A549 (cell line): ENCODE measurements at regions not wholly inside any gene's neighbourhood (a gene's known extent, or its start where the extent isn't known, plus 50 kb on each side); places are given as distances from the start of the nearest gene placed in this dataset.

Experiments
- ATAC-seq, 2 experiments: fragments of 200-7000 bp in 1 of 2; fragments of >200 bp in 1 of 2; cut with Nextera tagmentation in 1 of 2; cut with Tn5 transposase in 1 of 2; 3 replicates each; pipeline versions ENCODE4 v1.8.0 to v1.9.1; 2018 to 2020; ENCODE audit warnings: mild to moderate bottlenecking in 1 of 2, moderate library complexity in 1 of 2
- CTCF ChIA-PET: fragments of 300-600 bp; sonication (Branson Sonifier 250); formaldehyde crosslinking; extraction: SDS; loops from one replicate; lab custom pipeline; 2021; ENCODE audit warnings: antibody characterized with exemption, inconsistent platforms; lab: Yijun Ruan, JAX
- POLR2A ChIA-PET: fragments of 350-600 bp; formaldehyde crosslinking; extraction: SDS; loops from one replicate; lab custom pipeline; 2021; ENCODE audit warnings: antibody characterized with exemption, inconsistent platforms; lab: Yijun Ruan, JAX
- DNase-seq, 2 experiments: peaks; one replicate each; pipeline versions ENCODE4 v3.0.0 to v3.0.0-alpha.2; 2011 to 2016; ENCODE audit warnings: low read depth in 1 of 2, low spot score in 1 of 2
- FAIRE-seq: peaks from 2 replicates; lab custom pipeline; 2011; peaks lifted over from hg19 to GRCh38; lab: Jason Lieb, UNC
- H3K27ac ChIP-seq, 2 experiments: fragments of >200 bp; sonication (Bioruptor Twin); formaldehyde crosslinking; 3 replicates each; pipeline ENCODE4 v1.5.1; 2016 to 2017
- H3K4me1 ChIP-seq: fragments of >200 bp; sonication (Bioruptor Twin); formaldehyde crosslinking; 3 replicates; pipeline ENCODE4 v1.6.1; 2016
- H3K4me2 ChIP-seq: fragments of >200 bp; sonication (Bioruptor Twin); formaldehyde crosslinking; 3 replicates; pipeline ENCODE4 v1.6.1; 2016
- H3K4me3 ChIP-seq: fragments of >200 bp; sonication (Bioruptor Twin); formaldehyde crosslinking; 3 replicates; pipeline ENCODE4 v1.5.1; 2016
- H3K9me3 ChIP-seq: fragments of >200 bp; sonication (Bioruptor Twin); formaldehyde crosslinking; 3 replicates; pipeline ENCODE4 v1.6.1; 2016
- ATOH8 ChIP-seq: fragments of 250-450 bp; sonication (Bioruptor Pico); IDR thresholded peaks from 2 replicates; pipeline ENCODE4 v1.5.0; 2020; ENCODE audit warnings: low read depth, mild to moderate bottlenecking, moderate library complexity
- CHD2 ChIP-seq: fragments of 150-350 bp; IDR thresholded peaks from 2 replicates; pipeline ENCODE4 v1.6.1; 2014; ENCODE audit warnings: low read length; ENCODE audit not compliant: partially characterized antibody
- E2F6 ChIP-seq: IDR thresholded peaks from 2 replicates; pipeline ENCODE4 v1.6.1; 2012; ENCODE audit warnings: low read depth, borderline replicate concordance
- EP300 ChIP-seq, 2 experiments: fragments of >200 bp; sonication (Bioruptor Twin); formaldehyde crosslinking; IDR thresholded peaks; 2 replicates in 1 of 2; 3 replicates in 1 of 2; pipeline ENCODE4 v1.6.1; 2016 to 2017
- FOSB ChIP-seq: fragments of 250-450 bp; sonication (Bioruptor Pico); IDR thresholded peaks from 2 replicates; pipeline ENCODE4 v1.5.0; 2020; ENCODE audit warnings: mild to moderate bottlenecking, moderate library complexity
- FOXS1 ChIP-seq: fragments of 250-450 bp; sonication (Bioruptor Pico); IDR thresholded peaks from 2 replicates; pipeline ENCODE4 v1.5.0; 2020; ENCODE audit warnings: mild to moderate bottlenecking, moderate library complexity
- HEYL ChIP-seq: fragments of 250-450 bp; sonication (Bioruptor Pico); IDR thresholded peaks from 2 replicates; pipeline ENCODE4 v1.8.0; 2021; ENCODE audit warnings: mild to moderate bottlenecking, moderate library complexity
- HMGXB4 ChIP-seq: fragments of 250-450 bp; sonication (Bioruptor Pico); IDR thresholded peaks from 2 replicates; pipeline ENCODE4 v1.5.0; 2021; ENCODE audit warnings: mild to moderate bottlenecking, moderate library complexity, borderline replicate concordance
- HOXA7 ChIP-seq: fragments of 250-450 bp; sonication (Bioruptor Pico); IDR thresholded peaks from 2 replicates; pipeline ENCODE4 v1.5.0; 2020; ENCODE audit warnings: mild to moderate bottlenecking, moderate library complexity
- HOXB13 ChIP-seq: fragments of 250-450 bp; sonication (Bioruptor Pico); IDR thresholded peaks from 2 replicates; pipeline ENCODE4 v1.5.0; 2020; ENCODE audit warnings: low read depth, mild to moderate bottlenecking, moderate library complexity
- JUN ChIP-seq, 2 experiments: fragments of >200 bp; sonication (Bioruptor Twin); formaldehyde crosslinking; IDR thresholded peaks; 2 replicates in 1 of 2; 3 replicates in 1 of 2; pipeline ENCODE4 v1.6.1; 2016 to 2017
- JUNB ChIP-seq: fragments of >200 bp; sonication (Bioruptor Twin); formaldehyde crosslinking; IDR thresholded peaks from 2 replicates; pipeline ENCODE4 v1.6.1; 2016
- KDM1A ChIP-seq: fragments of 200-600 bp; sonication (generic); IDR thresholded peaks from 2 replicates; pipeline ENCODE4 v1.6.1; 2016; ENCODE audit warnings: low read depth, mild to moderate bottlenecking
- MAFK ChIP-seq: fragments of 450-650 bp; IDR thresholded peaks from 2 replicates; pipeline ENCODE4 v1.6.1; 2014; ENCODE audit not compliant: partially characterized antibody
- MAX ChIP-seq: IDR thresholded peaks from 2 replicates; pipeline ENCODE4 v1.6.1; 2012
- NFE2L2 ChIP-seq: fragments of 150-350 bp; conservative IDR thresholded peaks from 2 replicates; pipeline ENCODE4 v1.6.1; 2014; ENCODE audit warnings: low read length
- NPAS2 ChIP-seq: fragments of 250-450 bp; sonication (Bioruptor Pico); IDR thresholded peaks from 2 replicates; pipeline ENCODE4 v1.8.0; 2022; ENCODE audit warnings: mild to moderate bottlenecking, moderate library complexity, borderline replicate concordance
- PBX3 ChIP-seq: IDR thresholded peaks from 2 replicates; pipeline ENCODE4 v1.6.1; 2012
- POLR2AphosphoS2 ChIP-seq: conservative IDR thresholded peaks from 2 replicates; pipeline ENCODE4 v1.6.1; 2012; ENCODE audit warnings: low read length, improper control_type of control experiment, inconsistent platforms
- RARB ChIP-seq: fragments of 250-450 bp; sonication (Bioruptor Pico); IDR thresholded peaks from 2 replicates; pipeline ENCODE4 v1.8.0; 2021; ENCODE audit warnings: mild to moderate bottlenecking, moderate library complexity
- SREBF2 ChIP-seq: fragments of 450-650 bp; IDR thresholded peaks from 2 replicates; pipeline ENCODE4 v1.6.1; 2014; ENCODE audit warnings: mild to moderate bottlenecking, moderate library complexity
- TP53 ChIP-seq: fragments of 250-450 bp; sonication (Bioruptor Pico); IDR thresholded peaks from 2 replicates; pipeline ENCODE4 v1.5.0; 2021; ENCODE audit warnings: mild to moderate bottlenecking, moderate library complexity
- USF2 ChIP-seq: fragments of 450-650 bp; IDR thresholded peaks from 2 replicates; pipeline ENCODE4 v1.6.1; 2014; ENCODE audit warnings: antibody characterized with exemption
- ZC3H11A ChIP-seq: fragments of 450-650 bp; IDR thresholded peaks from 2 replicates; pipeline ENCODE4 v1.6.1; 2014; ENCODE audit warnings: antibody characterized with exemption, mild to moderate bottlenecking
- ZNF302 ChIP-seq: fragments of 250-450 bp; sonication (Bioruptor Pico); IDR thresholded peaks from 2 replicates; pipeline ENCODE4 v1.9.0; 2021; ENCODE audit warnings: inconsistent platforms, mild to moderate bottlenecking, moderate library complexity
- ZSCAN20 ChIP-seq: fragments of 250-450 bp; sonication (Bioruptor Pico); IDR thresholded peaks from 2 replicates; pipeline ENCODE4 v1.8.0; 2022; ENCODE audit warnings: mild to moderate bottlenecking, moderate library complexity
- WGBS: methylation state at CpG from one replicate; pipeline ENCODE4 v1.1.6; 2017; ENCODE audit errors: missing lambda C conversion rate; 5-methylcytosine and 5-hydroxymethylcytosine counted together

- 25% methylated on average over 6 of the region's 6 CpGs for WGBS
- POLR2A ChIA-PET = no interaction called here
- no peak overlapping the region for H3K4me2 ChIP-seq
- ATAC-seq = no peak
- no peaks in the 10 kb centered on the region for H3K4me1 ChIP-seq
- no peak overlapping the region for H3K4me3 ChIP-seq
- no peaks in the 10 kb centered on the region for H3K9me3 ChIP-seq
- no peak for DNase-seq
- no peak for FAIRE-seq
- H3K27ac ChIP-seq = no peak overlapping the region
- CTCF ChIA-PET = no interaction called here
- no peak for TF ChIP-seq ZC3H11A
- TF ChIP-seq POLR2AphosphoS2 = no peak
- no peak for TF ChIP-seq RARB (CRISPR knock-in tag)
- TF ChIP-seq HOXB13 (CRISPR knock-in tag) = no peak
- TF ChIP-seq FOXS1 (CRISPR knock-in tag) = no peak
- no peak for TF ChIP-seq NPAS2 (CRISPR knock-in tag)
- no peak for TF ChIP-seq CHD2
- TF ChIP-seq SREBF2 = no peak
- no peak for TF ChIP-seq EP300 (IDR thresholded peaks at IDR 0.05)
- TF ChIP-seq TP53 (CRISPR knock-in tag) = no peak
- TF ChIP-seq MAFK = no peak
- no peak for TF ChIP-seq USF2
- TF ChIP-seq HEYL (CRISPR knock-in tag) = no peak
- TF ChIP-seq JUN (IDR thresholded peaks at IDR 0.05) = no peak
- TF ChIP-seq KDM1A = no peak
- TF ChIP-seq HOXA7 (CRISPR knock-in tag) = no peak
- TF ChIP-seq ATOH8 (CRISPR knock-in tag) = no peak
Observed at GRCh38 chr13:31853643-31854326, 114.5 kb downstream of the RXFP2 start.

- FAIRE-seq (no peak), ATAC-seq (no peak), DNase-seq (no peak)
- Histone ChIP-seq H3K4me3 (no peak overlapping the region), H3K4me1 (no peaks in the 10 kb centered on the region), H3K4me2 (no peak overlapping the region), H3K27ac (no peak overlapping the region), H3K9me3 (no peaks in the 10 kb centered on the region)
- CTCF ChIA-PET = no interaction called here
- WGBS = 40% methylated on average over 5 of the region's 5 CpGs
- TF ChIP-seq SREBF2 (no peak), E2F6 (no peak), HMGXB4 (CRISPR knock-in tag) (no peak), TP53 (CRISPR knock-in tag) (no peak), MAX (no peak), NFE2L2 (no peak), FOSB (CRISPR knock-in tag) (no peak), ZSCAN20 (no peak), PBX3 (no peak), JUNB (no peak), MAFK (no peak), ZNF302 (CRISPR knock-in tag) (no peak), RARB (CRISPR knock-in tag) (no peak), USF2 (no peak)
- POLR2A ChIA-PET = no interaction called here
Observed at GRCh38 chr13:31859571-31859970, 120.2 kb downstream of the RXFP2 start.
